H1 (cell line): ENCODE measurements at regions not wholly inside any gene's neighbourhood (a gene's known extent, or its start where the extent isn't known, plus 50 kb on each side); places are given as distances from the start of the nearest gene placed in this dataset.

ENCODE experiments used
- CTCF ChIA-PET: fragments of 300-600 bp; sonication (Branson Sonifier 250); formaldehyde crosslinking; loops from one replicate; lab custom pipeline; 2021; ENCODE audit not compliant: partially characterized antibody; lab: Charles Lee
- POLR2A ChIA-PET: fragments of 300-600 bp; sonication (Branson Sonifier 250); formaldehyde crosslinking; loops from one replicate; lab custom pipeline; 2021; ENCODE audit warnings: inconsistent platforms; ENCODE audit not compliant: partially characterized antibody; lab: Charles Lee
- DNase-seq, 2 experiments: peaks; one replicate each; pipeline versions ENCODE4 v3.0.0 to v3.0.0-alpha.2; 2010 to 2022; ENCODE audit warnings: low spot score in 2 of 2, low read depth in 1 of 2, mixed read lengths in 1 of 2
- FAIRE-seq: peaks from 2 replicates; lab custom pipeline; 2011; peaks lifted over from hg19 to GRCh38; lab: Jason Lieb, UNC
- H2AFZ ChIP-seq: 2 replicates; pipeline ENCODE4 v1.8.1; 2012; ENCODE audit warnings: low read length, inconsistent platforms
- H2AK5ac ChIP-seq: 2 replicates; pipeline ENCODE4 v1.6.1; 2013; ENCODE audit warnings: low read depth, low read length
- H2BK120ac ChIP-seq: replicated peaks from 2 replicates; pipeline ENCODE3; 2013; ENCODE audit warnings: low read depth, low read length, inconsistent platforms
- H2BK12ac ChIP-seq: 2 replicates; pipeline ENCODE4 v1.6.1; 2013; ENCODE audit warnings: low read depth, low read length
- H2BK15ac ChIP-seq: 2 replicates; pipeline ENCODE4 v1.6.1; 2013; ENCODE audit warnings: low read length
- H2BK20ac ChIP-seq: 2 replicates; pipeline ENCODE4 v1.6.1; 2013; ENCODE audit warnings: low read length
- H2BK5ac ChIP-seq: 2 replicates; pipeline ENCODE4 v1.6.1; 2013; ENCODE audit warnings: low read depth, low read length
- H3K14ac ChIP-seq: 2 replicates; pipeline ENCODE4 v1.6.1; 2013; ENCODE audit warnings: inconsistent platforms; ENCODE audit not compliant: insufficient read length
- H3K18ac ChIP-seq: 2 replicates; pipeline ENCODE4 v1.6.1; 2013; ENCODE audit warnings: low read length; ENCODE audit errors: extremely low read depth
- H3K23ac ChIP-seq: 2 replicates; pipeline ENCODE4 v1.6.1; 2013; ENCODE audit warnings: inconsistent platforms; ENCODE audit not compliant: insufficient read length
- H3K23me2 ChIP-seq: 2 replicates; pipeline ENCODE4 v1.6.1; 2013; ENCODE audit warnings: low read depth, low read length
- H3K27ac ChIP-seq: 2 replicates; pipeline ENCODE4 v1.6.1; 2011; ENCODE audit warnings: low read depth, low read length, inconsistent platforms
- H3K27me3 ChIP-seq, 4 experiments: replicated peaks in 1 of 4; 1 replicate in 1 of 4; 2 replicates in 3 of 4; pipeline versions ENCODE4 v1.6.1 to v1.8.1; 2011 to 2013; ENCODE audit warnings: low read length in 3 of 4, mild to moderate bottlenecking in 3 of 4, inconsistent platforms in 2 of 4, mixed read lengths in 2 of 4, moderate library complexity in 1 of 4; ENCODE audit not compliant: control insufficient read depth in 3 of 4, insufficient read depth in 3 of 4; ENCODE audit errors: extremely low read depth in 1 of 4
- H3K36me3 ChIP-seq, 4 experiments: 2 replicates each; pipeline versions ENCODE4 v1.6.1 to v1.8.1; 2011 to 2013; ENCODE audit warnings: mild to moderate bottlenecking in 4 of 4, low read length in 3 of 4, moderate library complexity in 2 of 4, control low read depth in 1 of 4, inconsistent platforms in 1 of 4; ENCODE audit not compliant: insufficient read depth in 4 of 4, control insufficient read depth in 2 of 4
- H3K4ac ChIP-seq: replicated peaks from 2 replicates; pipeline ENCODE3; 2013; ENCODE audit warnings: low read length, low read depth, mixed read lengths, inconsistent platforms; ENCODE audit not compliant: insufficient read length
- H3K4me1 ChIP-seq, 4 experiments: replicated peaks in 1 of 4; 1 replicate in 1 of 4; 2 replicates in 3 of 4; pipeline versions ENCODE4 v1.6.1 to v1.8.1; 2011 to 2013; ENCODE audit warnings: low read length in 3 of 4, inconsistent platforms in 2 of 4, mixed read lengths in 1 of 4; ENCODE audit not compliant: insufficient read depth in 4 of 4, control insufficient read depth in 3 of 4
- H3K4me2 ChIP-seq, 2 experiments: 2 replicates each; pipeline versions ENCODE4 v1.6.1 to v1.8.1; 2011 to 2013; ENCODE audit warnings: low read depth in 2 of 2, low read length in 2 of 2, control low read depth in 1 of 2, inconsistent platforms in 1 of 2, mild to moderate bottlenecking in 1 of 2; ENCODE audit not compliant: insufficient read depth in 1 of 2
- H3K4me3 ChIP-seq, 4 experiments: fragments of 200-600, 300-600 bp in 1 of 4; sonication (generic), shearing (Covaris generic), sonication (Bioruptor Twin) in 1 of 4; 2 replicates each; pipeline versions ENCODE4 v1.5.1 to v1.8.1; 2011 to 2016; ENCODE audit warnings: low read length in 4 of 4, low read depth in 3 of 4, control low read depth in 2 of 4, inconsistent platforms in 2 of 4, mild to moderate bottlenecking in 2 of 4, mixed read lengths in 1 of 4, moderate library complexity in 1 of 4; ENCODE audit not compliant: insufficient read depth in 2 of 4; ENCODE audit errors: extremely low read depth in 1 of 4
- H3K56ac ChIP-seq: replicated peaks from 2 replicates; pipeline ENCODE3; 2013; ENCODE audit warnings: low read depth, mild to moderate bottlenecking, mixed read lengths, low read length, inconsistent platforms; ENCODE audit not compliant: insufficient read length
- H3K79me1 ChIP-seq: 2 replicates; pipeline ENCODE4 v1.6.1; 2013; ENCODE audit warnings: low read depth, low read length, control low read depth
- H3K79me2 ChIP-seq, 2 experiments: 2 replicates each; pipeline versions ENCODE4 v1.6.1 to v1.8.1; 2012 to 2013; ENCODE audit warnings: low read length in 2 of 2, mild to moderate bottlenecking in 2 of 2, inconsistent platforms in 1 of 2; ENCODE audit not compliant: insufficient read depth in 2 of 2, control insufficient read depth in 1 of 2
- H3K9ac ChIP-seq, 4 experiments: replicated peaks in 1 of 4; 1 replicate in 1 of 4; 2 replicates in 3 of 4; pipeline versions ENCODE4 v1.6.1 to v1.8.1; 2011 to 2013; ENCODE audit warnings: low read depth in 3 of 4, low read length in 3 of 4, control low read depth in 2 of 4, mild to moderate bottlenecking in 2 of 4, moderate library complexity in 2 of 4, inconsistent platforms in 1 of 4; ENCODE audit errors: extremely low read depth in 1 of 4
- H3K9me3 ChIP-seq, 2 experiments: 2 replicates each; pipeline versions ENCODE4 v1.6.1 to v1.8.1; 2012 to 2013; ENCODE audit warnings: mild to moderate bottlenecking in 2 of 2, moderate library complexity in 2 of 2, control low read depth in 1 of 2, inconsistent platforms in 1 of 2, low read depth in 1 of 2, low read length in 1 of 2, mixed read lengths in 1 of 2; ENCODE audit not compliant: insufficient read depth in 2 of 2
- H4K20me1 ChIP-seq, 2 experiments: replicated peaks in 1 of 2; 2 replicates each; pipeline versions ENCODE3 to v1.8.1; 2011 to 2013; ENCODE audit warnings: inconsistent platforms in 2 of 2, low read length in 2 of 2, mild to moderate bottlenecking in 1 of 2; ENCODE audit not compliant: insufficient read depth in 2 of 2, control insufficient read depth in 1 of 2
- H4K5ac ChIP-seq: 2 replicates; pipeline ENCODE4 v1.6.1; 2013; ENCODE audit warnings: low read length, low read depth, mixed read lengths, inconsistent platforms; ENCODE audit not compliant: insufficient read length
- H4K8ac ChIP-seq: 2 replicates; pipeline ENCODE4 v1.8.0; 2013; ENCODE audit warnings: mild to moderate bottlenecking, moderate library complexity, low read length, inconsistent platforms; ENCODE audit not compliant: insufficient read depth; ENCODE audit errors: extremely low read depth
- H4K91ac ChIP-seq: replicated peaks from 2 replicates; pipeline ENCODE3; 2013; ENCODE audit warnings: low read length, mixed read lengths, inconsistent platforms; ENCODE audit not compliant: insufficient read length
- BACH1 ChIP-seq: IDR thresholded peaks from 2 replicates; pipeline ENCODE4 v1.6.1; 2012; ENCODE audit warnings: low read length, improper control_type of control experiment
- BCL11A ChIP-seq, 2 experiments: IDR thresholded peaks; one replicate each; pipeline ENCODE4 v1.6.1; 2011; ENCODE audit warnings: low read depth in 2 of 2, low read length in 2 of 2, mild to moderate bottlenecking in 2 of 2
- CBX5 ChIP-seq: fragments of 300-800, 300-1000 bp; sonication (generic); IDR thresholded peaks from 2 replicates; pipeline ENCODE4 v1.7.1; 2016; ENCODE audit warnings: antibody characterized with exemption, low read length, low read depth
- CHD1 ChIP-seq: IDR thresholded peaks from 2 replicates; pipeline ENCODE4 v1.6.1; 2012; ENCODE audit warnings: low read depth, low read length, improper control_type of control experiment
- EGR1 ChIP-seq: IDR thresholded peaks from 2 replicates; pipeline ENCODE4 v1.6.1; 2011; ENCODE audit warnings: low read depth, low read length, borderline replicate concordance
- EZH2 ChIP-seq: fragments of 200-600 bp; sonication (generic); IDR thresholded peaks from 2 replicates; pipeline ENCODE4 v1.7.1; 2012; ENCODE audit warnings: low read depth, mild to moderate bottlenecking, moderate library complexity, low read length, inconsistent platforms; ENCODE audit not compliant: severe bottlenecking
- HDAC2 ChIP-seq, 2 experiments: fragments of 300-600 bp in 1 of 2; sonication (generic) in 1 of 2; IDR thresholded peaks; 2 replicates each; pipeline ENCODE4 v1.6.1; 2011 to 2012; ENCODE audit warnings: low read depth in 2 of 2, low read length in 2 of 2, mild to moderate bottlenecking in 2 of 2, moderate library complexity in 2 of 2, borderline replicate concordance in 1 of 2, inconsistent platforms in 1 of 2
- NANOG ChIP-seq: IDR thresholded peaks from 2 replicates; pipeline ENCODE4 v1.6.1; 2011; ENCODE audit warnings: low read length, low read depth, mild to moderate bottlenecking, inconsistent platforms; ENCODE audit not compliant: insufficient read depth, poor library complexity, severe bottlenecking
- PHF8 ChIP-seq: fragments of 200-600 bp; sonication (generic); conservative IDR thresholded peaks from 2 replicates; pipeline ENCODE4 v1.7.1; 2012; ENCODE audit warnings: low read depth, mild to moderate bottlenecking, inconsistent platforms, low read length, moderate library complexity
- RFX5 ChIP-seq: IDR thresholded peaks from 2 replicates; pipeline ENCODE4 v1.6.1; 2011; ENCODE audit warnings: low read depth, low read length, improper control_type of control experiment, borderline replicate concordance
- RNF2 ChIP-seq: fragments of 200-900, 300-1000 bp; sonication (generic); IDR thresholded peaks from 2 replicates; pipeline ENCODE4 v1.7.1; 2016; ENCODE audit warnings: borderline replicate concordance, low read depth, mild to moderate bottlenecking, antibody characterized with exemption, low read length; ENCODE audit not compliant: poor library complexity, severe bottlenecking; ENCODE audit errors: missing control alignments
- ZNF274 ChIP-seq: IDR thresholded peaks from 2 replicates; pipeline ENCODE4 v1.7.0; 2012; ENCODE audit warnings: low read length, borderline replicate concordance; ENCODE audit errors: extremely low read depth
- WGBS, 2 experiments: shearing (Covaris generic) in 1 of 2; methylation state at CpG; one replicate each; pipeline versions ENCODE4 v1.1.6 to v1.1.7; 2013 to 2015; ENCODE audit warnings: low lambda C conversion rate in 2 of 2, mixed read lengths in 2 of 2, inconsistent platforms in 1 of 2, low coverage in 1 of 2, missing lambda C conversion rate in 1 of 2; ENCODE audit not compliant: insufficient replicate concordance in 2 of 2, insufficient coverage in 1 of 2, insufficient read length in 1 of 2; ENCODE audit errors: extremely low coverage in 1 of 2, missing lambda C conversion rate in 1 of 2; 5-methylcytosine and 5-hydroxymethylcytosine counted together

- Histone ChIP-seq H2BK15ac (no peak overlapping the region), H3K79me2 (no peaks in the 10 kb centered on the region), H3K23ac (no peak overlapping the region), H3K56ac (no peak overlapping the region), H3K9ac (no peak overlapping the region), H4K5ac (no peak overlapping the region), H4K20me1 (no peaks in the 10 kb centered on the region), H3K9me3 (peaks cover 3 to 4% of the 10 kb centered on the region in 2 experiments; a peak in 1 of 4 replicates), H3K27ac (no peak overlapping the region), H2BK12ac (no peak overlapping the region), H3K4ac (no peak overlapping the region), H3K36me3 (no peaks in the 10 kb centered on the region), H3K79me1 (no peaks in the 10 kb centered on the region), H2AFZ (0 out of 2 replicates have a peak overlapping the region, but pooled peaks have one; percentile 41), H2BK5ac (no peak overlapping the region), H3K27me3 (no peaks in the 10 kb centered on the region), H2AK5ac (no peak overlapping the region), H3K4me3 (no peak overlapping the region), H3K4me2 (no peak overlapping the region), H3K18ac (no peak overlapping the region), H3K23me2 (no peaks in the 10 kb centered on the region), H3K14ac (no peak overlapping the region), H4K91ac (no peak overlapping the region), H2BK120ac (no peak overlapping the region), H4K8ac (no peak overlapping the region), H2BK20ac (no peak overlapping the region), H3K4me1 (no peaks in the 10 kb centered on the region; a peak in 1 of 7 replicates)
- no peak for FAIRE-seq
- ChIA-PET POLR2A (no interaction called here), CTCF (interaction anchor here (1.1 kb wide), 1 partner anchor 15 kb away, joined by 3 read pairs; no protein-coding TSS in a partner anchor)
- no peak for DNase-seq
- WGBS, 2 experiments = 81% methylated on average over 6 of the region's 6 CpGs; no CpG with 5 or more reads in 1 of the 2 experiments
- TF ChIP-seq EGR1 (no peak), HDAC2 (IDR thresholded peaks at IDR 0.05; ENCODE audit: borderline replicate concordance in 1 of 2, low read depth in 2 of 2, low read length in 2 of 2) (no peak), CBX5 (no peak), RNF2 (no peak), ZNF274 (no peak), BCL11A (IDR thresholded peaks at IDR 0.05; ENCODE audit: low read depth in 2 of 2, low read length in 2 of 2) (no peak), NANOG (no peak), BACH1 (no peak), CHD1 (no peak), EZH2 (no peak), PHF8 (no peak), RFX5 (no peak)
Measured at GRCh38 chr6:87913974-87914373, 133.7 kb upstream of the SPACA1 start.
